ENCODE measurements at regions not wholly inside any gene's neighbourhood (a gene's known extent, or its start where the extent isn't known, plus 50 kb on each side); places are given as distances from the start of the nearest gene placed in this dataset.

DNA sequence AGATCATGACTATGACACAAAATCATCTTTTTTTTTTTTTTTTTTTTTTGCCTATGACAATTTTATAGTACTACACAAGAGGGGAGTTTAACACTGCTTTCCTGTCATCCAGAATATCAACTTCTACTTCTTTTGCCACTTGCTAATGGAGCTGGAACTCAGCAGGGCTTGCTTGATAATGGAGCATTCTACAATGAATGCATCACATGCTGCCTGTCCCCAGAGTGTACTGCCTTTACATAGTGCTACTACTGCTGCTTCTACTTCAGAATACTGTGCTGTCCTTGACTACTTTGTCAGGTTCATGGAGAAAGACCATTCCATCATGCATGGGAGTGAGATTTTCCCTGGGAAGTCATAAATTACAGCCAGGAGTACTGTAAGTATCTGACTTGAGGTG is 338.6 kb upstream of the SEMA3A start:
- DNase-seq, result no peak

DNA sequence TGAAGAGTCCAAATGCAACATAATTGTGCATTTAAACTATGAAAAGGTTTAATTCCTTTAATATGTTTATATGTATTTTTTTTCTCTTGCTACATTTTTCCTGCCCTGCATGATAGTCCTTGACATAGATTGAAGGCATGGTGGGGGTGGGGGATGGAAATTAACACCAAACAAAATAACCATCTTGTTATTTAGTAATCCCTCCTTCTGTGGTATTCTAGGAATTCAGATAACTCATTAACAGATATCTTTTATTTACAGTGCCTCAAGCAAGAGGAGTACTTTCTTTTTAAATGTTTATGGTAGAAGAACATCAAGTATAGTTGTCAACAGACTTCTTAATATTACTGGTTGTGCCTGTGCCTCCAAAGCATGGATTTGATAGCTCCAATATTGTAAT is 337.6 kb upstream of the SEMA3A start:
- no peak for DNase-seq

DNA sequence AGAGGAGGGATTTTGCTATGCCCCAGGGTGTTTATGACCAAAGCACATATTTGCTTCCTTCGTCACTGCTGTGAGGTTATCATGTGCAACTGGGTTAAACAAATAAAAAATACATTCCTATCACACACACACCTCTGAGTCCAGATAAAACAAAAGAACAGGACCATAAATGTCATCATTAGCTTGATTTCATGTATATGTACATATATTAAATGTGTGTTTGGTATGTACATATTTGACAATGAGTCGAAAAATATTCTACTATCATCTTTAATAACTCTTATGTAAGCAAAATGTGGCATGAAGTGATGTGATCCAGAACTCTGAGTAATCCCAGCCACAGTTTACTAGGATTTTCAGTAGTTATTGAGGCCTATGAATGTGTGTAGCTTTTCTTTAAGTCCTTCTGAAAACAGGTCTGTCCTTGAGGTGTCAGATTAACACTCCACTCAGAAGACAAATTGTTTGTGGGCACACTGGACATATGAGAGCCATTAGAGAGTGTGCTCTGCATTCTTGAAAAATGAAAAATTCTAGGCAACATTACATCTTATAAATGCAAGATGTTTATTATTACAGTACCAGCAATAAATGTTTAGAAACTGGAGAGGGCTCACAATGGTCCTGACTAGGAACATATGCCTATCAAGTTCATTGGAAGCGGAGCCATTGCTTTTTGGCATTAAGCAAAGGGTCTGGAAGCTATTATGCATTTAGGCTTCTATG is 335.1 kb upstream of the SEMA3A start:
- no peak for DNase-seq

DNA sequence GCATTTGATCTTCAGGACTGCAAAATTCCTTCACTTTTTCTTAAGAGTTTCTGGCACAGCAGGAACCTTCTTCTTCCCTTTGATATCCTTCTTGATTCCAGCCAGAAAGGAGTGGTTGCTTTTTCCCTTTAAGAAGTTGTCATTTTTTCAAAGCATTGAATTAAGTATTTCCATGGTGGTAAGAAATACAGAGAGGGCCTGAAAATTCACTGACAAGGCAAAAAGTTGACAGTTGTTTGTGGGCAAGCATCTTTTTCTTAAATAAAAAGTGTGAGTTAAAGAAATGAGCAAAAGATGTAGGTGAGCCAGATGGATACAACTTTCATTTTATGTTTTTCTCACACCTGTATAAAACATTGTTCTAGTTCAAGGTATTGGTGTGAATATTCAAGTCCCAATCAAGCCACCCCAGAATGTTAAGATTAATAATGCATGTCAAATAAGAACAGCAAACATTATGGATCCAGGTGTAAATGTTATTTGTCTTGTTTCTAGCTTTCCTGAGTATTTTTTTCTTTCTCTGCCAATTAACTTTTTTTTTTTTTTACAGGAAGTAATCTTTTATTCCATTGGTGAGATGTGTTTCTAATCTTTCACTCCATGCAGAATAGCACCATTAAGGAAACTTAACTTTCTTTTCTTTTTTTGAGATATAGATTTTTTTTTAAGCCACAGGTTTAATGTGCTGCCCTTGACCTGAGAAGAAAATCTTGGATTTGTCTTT is 334.3 kb upstream of the SEMA3A start:
- no peak for DNase-seq

DNA sequence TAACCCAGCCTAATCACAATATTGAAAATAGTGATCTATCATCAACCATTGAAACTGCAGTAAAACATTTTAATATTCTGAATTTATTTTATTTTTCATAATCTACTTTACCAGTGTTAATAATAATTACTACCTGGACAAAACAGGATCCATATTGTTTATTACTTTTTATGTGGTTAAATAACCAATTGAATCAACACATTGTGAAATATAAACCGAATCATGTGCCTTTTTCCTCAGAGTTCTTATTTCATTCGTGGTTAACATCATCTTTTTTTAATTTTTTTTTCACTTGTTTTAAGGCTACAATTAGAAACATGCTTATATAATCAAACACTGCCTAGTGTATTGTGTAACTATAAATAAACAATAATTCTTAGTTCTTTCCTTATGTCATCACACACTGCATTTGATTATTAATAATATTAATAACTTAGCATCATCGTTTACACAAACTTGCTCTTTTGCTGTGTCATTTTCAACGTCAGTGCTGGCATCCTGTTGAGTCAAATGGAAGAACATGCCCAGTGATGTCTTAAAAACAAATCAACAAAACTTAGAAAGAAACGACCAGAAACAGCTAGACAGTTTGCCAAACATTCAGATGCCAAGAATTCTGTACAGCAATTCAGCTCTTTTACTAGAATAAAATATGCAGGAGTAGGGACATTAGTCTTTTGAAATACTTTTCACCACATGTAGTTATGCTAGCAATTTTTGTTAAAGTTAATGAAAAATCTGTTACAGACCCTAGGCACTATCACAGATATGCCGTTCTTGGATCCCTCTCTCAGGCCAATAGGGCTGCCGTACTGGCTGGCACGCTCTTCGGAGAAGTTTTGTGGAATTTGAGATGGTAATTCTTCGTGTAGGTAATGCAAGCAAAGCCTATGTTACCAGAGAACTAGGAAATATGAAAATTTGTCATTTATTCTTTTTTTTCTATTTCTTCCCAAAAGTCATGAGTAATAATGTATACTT is 330.4 kb upstream of the SEMA3A start:
- no peak for DNase-seq

DNA sequence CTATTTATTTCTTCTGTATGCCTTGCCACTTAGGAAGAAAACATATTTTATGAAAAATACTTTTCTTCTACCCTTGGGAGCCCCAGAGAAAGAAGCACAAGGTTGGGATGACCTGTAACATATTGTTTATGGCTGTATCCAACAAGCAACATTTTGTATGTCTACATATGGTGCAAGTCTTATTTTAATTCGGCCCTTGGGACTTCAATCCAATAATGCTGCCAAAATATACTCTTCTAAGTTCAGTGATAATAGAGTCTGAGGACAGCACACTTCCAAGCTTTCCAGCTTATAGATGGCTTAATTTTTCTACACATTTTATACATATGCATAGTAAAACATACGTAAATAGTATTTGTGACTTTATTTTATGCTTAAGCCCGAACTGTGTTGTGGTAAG is 318.5 kb upstream of the SEMA3A start:
- peak; percentile 87 for DNase-seq

DNA sequence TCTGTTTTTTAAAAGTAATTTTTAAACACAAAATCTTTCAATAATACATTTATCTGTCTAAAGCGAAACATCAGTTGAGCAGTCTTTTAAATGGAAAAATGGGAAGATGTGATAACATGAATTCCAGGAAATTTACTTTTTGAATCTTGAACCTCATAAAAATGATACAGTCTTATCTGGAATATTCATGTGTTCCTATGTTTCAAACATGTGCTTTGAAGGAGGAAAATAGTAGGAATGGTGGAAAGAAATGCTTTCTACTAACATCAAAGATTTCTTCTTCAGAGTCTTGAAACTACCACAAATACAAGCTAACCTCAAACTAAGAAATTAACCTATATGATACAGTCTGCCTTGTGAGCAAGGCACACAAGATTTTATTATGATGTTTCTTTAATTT is 317.5 kb upstream of the SEMA3A start:
- DNase-seq, result no peak

DNA sequence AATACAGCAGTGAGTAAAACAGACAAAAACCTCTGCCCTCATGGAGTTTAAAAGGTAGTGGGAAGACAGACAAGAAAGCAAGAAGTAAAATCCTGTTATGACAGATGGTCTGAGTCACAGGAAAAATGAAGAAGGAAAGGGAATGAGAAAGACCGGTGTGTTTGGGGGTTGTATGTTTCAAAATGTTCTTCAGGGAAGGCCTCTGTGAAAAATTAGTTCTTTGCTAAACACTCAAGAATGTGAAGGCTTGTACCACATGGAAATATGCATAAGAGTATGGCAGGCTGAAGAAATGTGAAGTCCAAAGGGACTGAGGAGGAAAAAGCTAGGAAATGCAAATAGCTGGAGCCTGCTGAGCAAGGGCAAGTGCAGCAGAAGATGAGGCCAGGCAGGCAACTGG is 315.9 kb upstream of the SEMA3A start:
- DNase-seq, result peak; percentile 30

DNA sequence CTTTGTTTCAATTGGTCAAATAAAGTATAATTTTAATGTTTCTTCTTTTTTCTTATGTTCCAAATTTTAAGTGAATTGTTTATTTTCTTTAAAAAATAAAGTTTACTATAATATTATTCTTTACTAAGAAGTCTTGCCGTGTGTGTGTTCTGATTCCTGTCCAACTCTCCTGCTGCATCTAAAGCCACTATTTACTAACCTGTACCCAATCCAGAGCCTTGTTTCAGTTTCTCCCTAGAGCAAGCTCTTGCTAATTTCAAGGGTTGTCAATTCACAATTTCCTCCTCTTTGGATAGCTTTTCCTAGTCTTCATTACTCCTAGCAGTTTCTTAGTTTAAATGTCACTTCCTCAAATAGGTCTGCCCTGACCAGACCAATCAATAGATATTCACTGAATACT is 314.9 kb upstream of the SEMA3A start:
- DNase-seq, result peak; percentile 43

DNA sequence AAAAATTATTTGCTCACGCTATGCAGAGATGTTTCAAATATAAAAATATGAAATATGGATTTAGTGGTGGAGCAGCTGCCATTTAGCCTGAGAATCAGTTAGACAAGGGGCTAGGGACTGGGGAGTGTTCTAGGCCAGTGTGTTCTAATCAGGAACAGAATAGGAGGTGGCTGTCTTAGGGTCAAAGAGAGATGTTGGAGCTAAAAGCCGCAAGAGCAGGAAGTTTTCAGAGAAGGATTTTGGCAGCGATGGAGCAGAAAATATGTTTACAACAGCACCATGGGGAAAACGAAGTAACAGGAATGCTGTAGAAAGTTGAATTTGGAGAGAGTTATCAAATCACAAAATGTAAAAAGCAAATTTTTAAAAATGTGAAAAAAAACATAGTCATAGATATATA is 314.0 kb upstream of the SEMA3A start:
- DNase-seq, result no peak

DNA sequence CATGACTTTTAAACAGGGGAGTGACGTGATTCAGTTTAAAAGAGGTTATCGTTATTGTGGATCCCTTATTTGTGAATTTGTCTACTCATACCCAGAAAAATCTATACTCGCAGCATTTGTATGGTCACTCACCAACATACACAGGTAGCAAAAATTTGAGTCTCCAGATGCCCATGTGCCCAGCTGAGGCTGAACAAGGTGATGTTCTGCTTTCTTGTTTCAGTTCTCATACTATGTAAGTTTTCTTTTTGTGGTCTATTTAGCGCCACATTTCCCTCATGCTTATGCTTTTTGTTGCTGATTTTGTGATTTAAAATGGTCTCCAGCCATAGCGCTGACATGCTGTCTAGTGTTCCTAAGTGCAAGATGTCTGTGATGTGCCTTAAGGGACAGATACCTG is 312.9 kb upstream of the SEMA3A start:
- DNase-seq, result no peak

DNA sequence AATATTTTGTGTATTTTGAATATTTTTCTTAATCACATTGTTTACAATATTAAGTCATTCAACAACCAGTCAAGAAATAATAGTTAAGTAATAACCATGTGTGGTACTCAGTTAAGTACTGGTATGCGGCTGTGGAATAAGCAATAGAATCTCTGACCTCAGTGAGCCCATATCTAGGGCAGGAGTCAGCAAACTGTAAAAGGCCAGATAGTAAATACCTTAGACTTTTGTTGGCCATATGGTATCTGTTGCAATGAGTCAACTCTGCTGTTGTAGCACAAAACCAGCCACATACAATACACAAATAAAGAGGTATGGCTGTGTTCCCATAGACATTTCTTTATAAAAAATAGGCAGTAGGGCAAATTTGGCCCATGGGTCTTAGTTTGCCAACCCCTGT is 311.6 kb upstream of the SEMA3A start:
- DNase-seq, result no peak

DNA sequence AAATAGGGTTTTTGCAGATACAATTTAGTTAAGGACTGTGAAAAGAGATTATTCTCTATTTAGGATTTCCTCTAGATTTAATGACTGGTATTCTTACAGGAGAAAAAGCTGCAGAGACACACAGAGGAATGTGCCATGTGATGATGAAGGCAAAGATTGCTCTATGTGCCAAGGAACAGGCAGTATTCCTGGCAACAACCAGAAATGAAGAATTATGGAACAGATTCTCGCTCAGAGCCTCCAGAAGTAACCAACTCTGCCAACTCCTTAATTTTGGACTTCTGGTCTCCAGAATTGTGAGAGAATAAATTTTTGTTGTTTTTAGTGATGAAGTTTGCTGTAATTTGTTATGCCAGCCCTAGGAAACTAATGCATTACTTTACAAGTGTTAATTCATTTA is 307.6 kb upstream of the SEMA3A start:
- no peak for DNase-seq

DNA sequence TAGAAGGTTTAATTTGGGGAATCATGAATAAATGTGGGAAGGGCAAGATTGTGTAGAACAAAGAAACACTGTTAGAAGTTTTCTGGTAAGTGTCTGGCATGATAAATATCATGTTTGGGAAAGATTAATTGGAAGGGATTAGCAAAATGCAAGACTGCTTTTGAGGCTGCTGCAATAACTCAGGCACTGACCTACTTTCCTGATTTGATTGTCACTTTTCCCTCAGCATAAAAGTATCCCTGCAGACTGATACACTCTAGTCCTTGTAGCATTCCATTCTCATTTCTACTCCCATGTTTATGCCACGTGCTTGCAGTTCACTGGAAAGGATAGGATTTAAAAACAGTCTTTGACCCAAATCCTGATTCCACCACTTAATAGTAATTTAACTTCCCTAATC is 303.3 kb upstream of the SEMA3A start:
- no peak for DNase-seq

DNA sequence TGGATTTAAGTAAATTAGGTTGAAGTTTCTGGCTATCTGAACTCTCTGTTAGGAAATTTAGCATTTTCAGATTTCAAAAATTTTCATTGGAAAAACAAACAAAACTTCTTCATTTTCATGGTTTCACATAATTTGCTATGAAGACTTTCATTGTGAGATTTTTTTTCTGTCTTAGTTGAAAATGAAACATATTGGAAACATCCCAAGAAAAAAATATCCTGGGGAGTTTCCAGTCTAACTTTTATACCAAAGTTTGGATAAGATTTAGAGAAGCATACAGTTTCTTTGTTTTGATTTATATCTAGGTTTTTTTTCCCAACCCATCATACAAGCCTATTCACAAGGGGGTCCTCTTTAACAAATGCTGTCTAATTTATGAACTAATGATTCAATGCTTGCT is 300.5 kb upstream of the SEMA3A start:
- no peak for DNase-seq

DNA sequence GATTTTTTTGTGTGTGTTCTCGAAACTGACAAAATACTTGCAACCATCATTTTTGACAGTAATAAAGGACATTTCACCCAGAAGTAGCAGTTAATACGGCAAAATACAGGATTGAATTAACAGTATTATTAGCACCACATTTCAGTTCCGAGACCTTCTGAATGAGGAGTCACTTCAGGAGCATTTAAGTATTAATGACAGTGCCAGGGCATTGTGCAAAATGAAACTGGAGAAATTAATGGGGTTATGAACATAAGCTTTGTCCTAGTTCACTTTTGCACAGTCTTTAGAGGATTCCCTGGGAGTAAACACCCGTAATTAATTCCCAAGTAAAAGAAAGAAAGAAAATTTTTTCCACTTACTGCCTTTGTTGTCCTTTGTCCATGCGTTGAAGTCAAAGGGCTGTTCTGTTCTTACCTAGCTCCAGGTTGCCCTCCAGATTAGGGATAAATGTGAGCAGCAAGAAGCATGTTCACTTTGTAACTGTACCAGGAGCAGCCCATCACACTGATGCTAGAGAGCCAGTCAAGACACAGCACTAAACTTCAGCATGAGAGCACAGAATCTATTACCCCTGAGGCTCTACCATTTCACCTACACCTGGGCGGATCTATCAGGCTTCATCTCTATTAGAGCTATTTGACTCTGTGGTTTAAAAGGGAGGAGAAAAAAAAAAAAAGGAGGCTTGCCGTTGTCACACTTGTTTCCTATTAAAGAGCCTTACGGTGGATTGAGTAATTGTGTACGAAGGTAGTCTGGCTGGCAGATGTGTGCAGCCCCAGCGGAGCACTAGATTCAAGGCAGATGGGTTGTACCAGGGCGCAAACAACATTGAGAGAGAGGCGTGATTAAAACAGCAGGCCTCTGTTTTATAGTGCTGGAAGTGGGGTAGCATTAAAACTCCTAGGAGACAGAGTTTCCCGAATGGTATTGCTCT is 297.8 kb upstream of the SEMA3A start:
- DNase-seq, result peak; percentile 91

DNA sequence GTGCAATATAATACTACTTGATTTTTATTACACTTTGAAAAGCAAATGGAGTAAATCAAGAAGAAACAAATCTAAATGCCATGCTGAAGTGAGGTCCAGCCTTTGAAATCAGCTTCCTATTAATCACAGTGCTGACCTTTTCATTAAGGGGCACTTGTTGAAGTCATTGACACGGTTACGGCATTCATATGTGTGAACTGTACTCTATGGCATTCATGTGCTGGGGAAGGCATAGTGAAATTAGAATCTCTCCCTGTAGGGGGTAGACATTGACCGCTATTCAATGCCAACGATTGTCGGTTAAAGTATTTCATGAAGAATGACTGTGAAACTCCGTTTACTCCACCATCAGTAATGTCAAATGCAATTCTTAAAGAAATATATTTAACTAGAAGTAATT is 296.1 kb upstream of the SEMA3A start:
- DNase-seq, result peak; percentile 35

DNA sequence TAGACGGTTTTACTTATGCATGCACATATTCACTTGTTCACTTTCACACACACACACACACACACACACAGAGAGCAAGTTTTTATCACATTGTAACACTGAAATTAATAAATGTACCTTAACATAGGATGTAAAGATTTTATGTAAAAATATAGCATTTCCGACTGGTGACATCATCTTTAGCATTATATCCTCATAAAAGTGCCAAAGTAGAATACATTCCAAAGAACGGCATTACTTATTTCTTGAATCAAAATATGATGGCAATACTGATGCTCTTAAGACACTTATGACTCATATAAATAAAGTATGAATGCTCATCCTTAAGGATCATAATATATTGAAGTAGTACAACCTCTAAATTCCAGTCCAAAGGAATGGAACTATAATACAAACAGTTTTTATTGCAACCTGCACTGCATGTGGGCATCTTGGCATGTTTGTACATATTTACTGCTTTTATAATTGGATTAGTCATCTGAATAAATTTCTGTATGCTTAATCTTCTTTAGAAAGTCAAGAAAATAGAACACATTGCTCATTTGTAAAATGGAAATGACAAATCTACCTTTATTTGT is 290.0 kb upstream of the SEMA3A start:
- DNase-seq, result no peak

DNA sequence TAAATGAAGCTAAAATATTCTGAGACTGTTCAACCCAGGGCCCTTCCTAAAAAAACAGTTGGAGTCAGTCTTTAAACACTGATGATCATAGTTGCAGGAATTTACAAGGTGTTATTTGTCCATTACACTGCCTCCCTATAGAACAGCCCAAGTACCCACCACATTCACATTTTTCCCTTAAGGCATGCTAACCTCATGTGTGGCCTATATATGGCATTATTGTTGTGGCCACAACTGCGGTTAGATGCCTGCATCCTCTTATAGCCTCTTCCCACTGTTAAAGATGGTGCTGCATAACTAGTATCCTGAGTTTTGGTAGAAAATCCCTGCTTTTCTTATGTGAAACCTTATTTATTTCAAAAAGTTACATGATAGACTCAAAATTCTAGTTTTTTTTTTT is 287.9 kb upstream of the SEMA3A start:
- DNase-seq, result no peak

DNA sequence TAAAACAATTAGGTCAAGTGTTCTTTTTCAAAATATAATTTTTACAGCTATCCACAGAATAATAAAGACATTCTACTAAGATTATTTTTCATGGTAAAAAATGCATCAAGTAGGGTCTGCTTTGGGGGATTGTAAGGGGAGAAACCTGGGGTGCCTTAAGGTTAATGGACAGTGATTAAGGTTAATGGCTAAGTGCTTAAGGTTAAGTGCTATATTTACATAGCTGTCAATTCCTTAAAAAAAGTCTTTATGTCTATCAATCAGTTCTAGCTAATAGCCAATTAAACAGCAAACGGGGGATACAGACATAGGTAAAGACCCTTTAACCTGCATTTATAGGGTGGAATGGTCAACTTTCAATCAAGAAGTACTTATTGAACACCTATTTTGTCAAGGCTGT is 284.5 kb upstream of the SEMA3A start:
- DNase-seq, result no peak

DNA sequence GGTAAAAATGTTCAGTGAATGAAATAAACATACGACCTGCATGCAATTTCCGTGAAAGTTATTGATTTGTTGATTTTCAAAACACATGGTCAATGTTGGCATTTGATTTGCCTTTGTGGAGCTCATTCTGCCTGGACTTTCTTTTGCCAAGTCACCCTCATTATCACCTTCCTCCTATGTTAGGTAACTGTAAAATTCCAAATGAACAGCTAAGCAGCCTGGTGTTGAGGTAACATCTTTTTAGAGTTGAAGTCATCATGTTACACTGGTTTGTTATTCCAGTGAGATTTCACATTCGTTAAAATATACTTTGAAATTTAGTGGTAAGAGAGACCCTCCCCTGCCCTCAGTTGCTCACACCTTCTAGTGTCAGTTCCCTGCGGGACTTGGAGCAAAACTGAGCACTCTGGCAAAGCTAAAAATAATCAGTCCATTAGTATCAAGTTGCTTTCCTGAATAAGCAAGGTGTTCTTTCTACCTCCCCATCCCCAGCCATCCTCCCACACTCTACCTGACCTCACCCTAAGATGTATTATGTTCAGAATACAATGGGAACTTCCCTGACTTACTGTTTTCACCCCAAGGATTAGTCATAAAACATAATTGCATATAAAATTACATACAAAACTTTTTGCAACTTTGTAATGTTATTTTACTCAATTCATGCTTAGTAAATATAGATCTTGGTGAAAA is 283.3 kb upstream of the SEMA3A start:
- DNase-seq, result no peak
